HT1080 (cell line): ENCODE measurements at regions not wholly inside any gene's neighbourhood (a gene's known extent, or its start where the extent isn't known, plus 50 kb on each side); places are given as distances from the start of the nearest gene placed in this dataset.

ENCODE experiments used
- DNase-seq: peaks from one replicate; pipeline ENCODE4 v3.0.0-alpha.2; 2015; ENCODE audit warnings: low read depth

DNA sequence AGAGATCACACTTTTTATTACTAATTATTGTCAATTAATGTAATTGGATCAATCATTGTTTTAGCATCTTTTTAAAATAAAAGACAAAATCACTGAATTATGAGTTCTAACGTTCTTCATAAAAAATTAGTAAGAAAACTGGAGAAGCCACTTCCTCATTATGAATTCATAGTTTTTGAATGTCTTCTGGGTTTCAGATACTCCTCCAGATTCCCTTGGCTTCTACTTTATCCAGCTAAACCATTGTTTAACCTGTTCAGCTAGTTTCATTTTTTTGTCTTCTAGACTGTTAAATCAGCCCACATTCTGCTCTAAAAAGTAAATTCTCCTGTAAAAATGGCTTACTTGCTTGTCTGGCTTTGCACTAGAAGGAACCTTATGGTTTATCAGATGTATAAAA is 753.4 kb upstream of the ACVR2A start:
- no peak for DNase-seq

DNA sequence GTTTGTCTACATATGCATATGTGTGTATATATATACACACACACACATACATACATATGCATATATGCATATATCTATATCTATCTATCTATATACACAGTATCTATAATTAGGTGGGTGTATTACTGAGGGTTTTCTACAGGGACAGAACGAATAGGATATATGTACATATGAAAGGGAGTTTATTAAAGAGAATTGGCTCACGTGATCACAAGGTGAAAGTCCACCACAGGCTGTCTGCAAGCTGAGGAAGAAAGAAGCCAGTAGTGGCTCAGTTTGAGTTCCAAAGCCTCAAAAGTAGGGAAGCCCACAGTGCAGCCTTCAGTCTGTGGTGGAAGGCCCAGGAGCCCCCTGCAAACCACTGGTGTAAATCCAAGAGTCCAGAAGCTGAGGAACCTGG is 756.0 kb upstream of the ACVR2A start:
- no peak for DNase-seq

DNA sequence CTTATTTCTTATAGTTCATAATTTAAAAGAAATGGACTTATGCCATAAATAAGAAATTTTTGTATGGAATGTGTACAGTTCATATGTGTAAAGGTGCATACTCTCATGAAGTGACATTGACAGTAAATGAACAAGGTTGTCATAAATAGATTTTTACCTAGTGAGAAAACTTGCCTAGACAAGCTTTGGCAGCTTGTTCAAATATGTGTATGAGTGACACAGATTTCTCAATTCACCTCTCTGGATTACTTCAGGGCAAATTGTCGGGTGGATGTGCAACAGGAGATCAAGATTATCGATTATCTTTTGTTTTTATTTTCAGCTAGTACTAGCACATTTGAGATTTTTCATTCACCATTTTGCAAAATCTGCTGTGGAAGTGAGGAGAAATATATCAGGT is 758.1 kb upstream of the ACVR2A start:
- no peak for DNase-seq

DNA sequence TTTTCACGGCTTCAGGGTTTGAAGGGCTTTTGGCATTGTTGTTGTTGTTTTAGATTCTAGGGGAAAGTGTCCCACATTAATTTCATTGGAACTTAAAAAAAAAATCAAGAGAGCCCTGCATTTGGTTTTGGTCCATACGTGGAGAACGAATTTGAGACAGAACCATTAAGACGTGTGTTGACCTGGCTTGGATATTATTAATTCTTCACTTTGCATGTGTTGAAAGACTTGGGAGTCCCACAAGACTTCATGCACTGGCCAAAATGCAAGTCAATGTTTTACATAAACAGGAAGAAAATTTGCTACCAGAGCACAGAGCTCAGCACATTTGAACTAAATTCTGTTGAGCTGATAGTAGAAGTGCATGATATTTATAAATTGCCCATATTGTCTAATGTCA is 761.2 kb upstream of the ACVR2A start:
- DNase-seq: no peak

DNA sequence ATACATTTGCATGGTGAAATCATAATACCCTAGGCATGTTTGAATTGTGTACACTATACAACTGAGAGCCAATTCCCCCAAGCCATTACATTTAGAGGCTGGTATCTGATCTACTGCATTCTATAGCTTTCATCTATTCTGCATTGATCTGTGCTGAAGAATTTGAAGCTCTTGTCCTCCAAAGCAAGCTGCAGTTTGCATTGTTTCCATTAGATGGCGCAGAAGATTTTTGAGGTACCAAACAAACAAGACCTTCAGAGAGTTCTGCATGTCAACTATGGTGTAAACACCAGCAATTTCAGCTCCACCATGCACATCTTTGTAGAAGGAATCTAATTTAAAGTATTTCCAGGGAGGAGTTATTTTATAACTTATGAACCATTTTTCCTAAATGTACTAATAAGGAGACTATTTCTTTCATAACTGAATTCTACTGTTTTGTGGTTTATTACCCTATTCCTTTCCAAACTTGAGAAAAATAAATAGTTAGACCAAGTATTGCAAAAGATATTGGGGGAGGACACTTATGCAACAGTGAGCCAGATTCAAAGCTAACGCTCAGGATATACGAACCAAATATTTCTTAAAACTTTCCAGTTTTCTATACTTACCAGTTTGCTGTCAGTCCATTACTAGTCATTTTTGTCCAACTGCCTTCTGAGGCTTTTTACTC is 761.8 kb upstream of the ACVR2A start:
- DNase-seq: peak; percentile 46

DNA sequence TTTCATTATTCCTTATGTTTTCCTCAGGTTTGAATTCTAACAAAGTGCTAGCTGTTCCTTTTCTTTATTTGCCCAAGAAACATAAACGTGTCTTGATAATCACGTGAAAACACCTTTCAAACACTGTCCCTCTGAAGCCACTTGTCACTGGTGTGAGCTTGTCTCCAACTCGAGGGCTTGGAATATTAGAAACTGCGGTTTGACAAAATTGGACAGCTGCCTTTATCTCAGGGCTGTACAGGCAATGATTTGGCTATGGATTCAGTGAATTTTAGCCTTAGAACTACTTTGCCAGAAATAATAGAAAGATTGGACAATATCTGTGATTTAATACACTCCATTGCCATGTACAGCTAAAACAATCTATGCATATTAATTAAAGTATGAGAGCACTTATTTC is 763.0 kb upstream of the ACVR2A start:
- no peak for DNase-seq

DNA sequence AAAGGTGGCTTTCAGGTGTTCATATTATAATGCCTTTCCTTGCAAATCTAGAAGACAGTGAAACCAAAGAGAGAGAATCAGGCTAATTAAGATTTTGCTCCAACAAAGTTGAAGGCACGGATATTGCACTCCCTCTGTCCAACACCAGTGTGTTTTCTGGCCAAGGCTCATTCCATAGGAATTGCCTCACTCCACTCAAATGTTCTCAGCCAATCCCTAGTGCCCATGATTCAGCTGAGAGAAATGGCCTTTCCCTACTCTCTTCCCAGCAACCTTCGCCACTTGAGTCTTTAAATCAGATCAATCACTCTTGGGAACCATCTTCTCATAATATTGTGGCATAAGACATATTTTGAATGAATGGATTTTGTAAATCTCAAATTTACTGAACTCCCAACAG is 768.2 kb upstream of the ACVR2A start:
- peak; percentile 37 for DNase-seq

DNA sequence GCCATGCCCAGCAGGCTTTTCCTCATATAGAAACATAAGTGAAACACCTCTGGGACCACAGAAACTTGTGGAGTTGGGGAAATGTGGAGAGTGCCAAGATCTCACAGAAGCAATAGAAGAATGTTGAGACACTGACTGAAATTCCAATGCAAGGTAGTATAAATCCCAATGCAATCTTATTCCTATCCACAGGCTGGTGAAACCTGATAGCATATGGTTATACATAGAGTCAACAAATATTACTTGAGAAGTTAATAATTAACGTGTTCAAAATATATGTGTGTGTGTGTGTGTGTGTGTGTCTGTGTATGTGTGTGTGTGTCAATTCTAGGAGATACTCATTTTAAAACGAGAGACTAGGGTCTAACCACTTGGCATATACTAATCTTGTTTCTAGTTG is 776.8 kb upstream of the ACVR2A start:
- no peak for DNase-seq

DNA sequence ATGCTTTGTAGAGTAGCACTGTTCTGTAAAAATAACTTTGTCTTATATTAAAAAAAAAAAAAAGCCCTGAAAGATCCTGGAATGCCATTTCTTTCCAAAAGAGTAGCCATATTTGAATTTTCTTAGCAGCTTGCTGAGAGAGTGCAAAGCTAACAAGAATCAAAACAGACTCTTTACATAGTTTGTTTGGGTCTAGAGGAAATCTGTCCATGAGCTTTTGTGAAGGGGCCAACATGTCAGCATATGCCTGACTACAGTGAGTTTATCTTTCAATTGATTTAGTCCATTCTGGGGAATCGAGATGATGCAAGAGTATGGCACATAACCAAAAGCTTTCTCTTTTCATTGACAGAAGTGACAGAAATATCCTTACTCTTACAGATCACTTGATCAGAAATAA is 777.7 kb upstream of the ACVR2A start:
- DNase-seq: no peak

DNA sequence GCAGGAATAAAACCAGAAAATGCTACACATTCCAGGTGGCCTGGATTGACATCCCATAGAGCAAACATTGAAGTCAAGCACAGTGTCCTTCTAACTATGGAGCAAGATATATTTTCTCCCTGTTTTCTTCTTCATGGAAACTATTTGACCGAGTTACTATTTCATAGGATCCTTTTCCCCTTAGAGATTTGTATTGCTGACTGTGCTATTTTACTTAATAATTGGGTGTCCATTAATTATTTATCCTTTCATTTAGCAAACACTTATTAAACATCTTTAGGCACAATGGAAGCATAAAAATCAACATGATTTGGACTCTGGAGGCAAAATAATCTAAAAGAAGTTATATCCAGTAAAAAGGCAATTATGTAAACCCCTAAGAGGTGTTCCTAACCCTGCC is 782.8 kb upstream of the ACVR2A start:
- DNase-seq: no peak

DNA sequence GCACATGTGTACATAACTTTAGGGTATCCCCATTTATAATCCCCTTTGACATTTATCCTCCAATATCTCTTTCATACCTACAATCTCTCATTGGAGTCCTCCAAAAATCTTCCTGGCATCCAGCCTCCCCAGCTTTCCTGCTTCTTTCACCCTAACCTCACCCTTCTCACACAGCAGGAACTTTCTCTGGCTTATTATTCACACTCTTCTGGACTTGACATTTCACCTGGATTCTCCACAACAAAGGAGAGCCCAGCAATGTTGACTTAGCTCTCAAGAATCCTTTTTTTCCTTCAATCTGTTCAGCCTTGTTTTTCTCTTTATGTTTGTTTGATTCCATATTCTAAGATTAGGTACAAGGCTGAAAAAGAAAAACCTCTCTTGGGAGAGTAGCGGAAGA is 783.6 kb upstream of the ACVR2A start:
- no peak for DNase-seq

DNA sequence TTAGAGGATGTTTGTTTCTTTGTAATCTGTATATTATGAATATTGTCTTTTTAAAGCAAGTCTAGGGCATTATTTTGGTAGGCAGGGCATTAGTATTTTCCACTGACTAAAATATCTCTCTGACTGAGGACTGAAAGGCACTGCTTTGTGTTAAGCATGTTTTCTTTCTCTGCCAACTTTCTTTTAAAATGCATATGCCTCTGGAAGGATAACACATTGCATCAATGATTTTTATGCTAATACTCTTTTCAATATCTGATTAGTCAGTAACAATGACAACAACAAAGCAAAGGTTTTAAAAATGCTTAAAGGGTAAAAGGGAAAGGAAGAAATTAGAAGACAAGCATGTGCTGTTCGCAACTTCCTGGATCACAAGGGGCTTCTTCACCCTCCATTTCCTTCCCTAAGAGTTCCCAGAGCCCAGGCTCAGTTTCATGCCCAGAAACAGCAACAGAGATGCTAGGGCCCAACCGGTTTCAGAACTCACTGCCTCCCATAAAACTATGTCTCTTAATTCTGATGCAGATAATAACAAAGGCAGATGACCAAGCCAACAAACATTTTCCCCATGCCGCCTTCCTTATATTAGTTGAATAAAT is 786.8 kb upstream of the ACVR2A start:
- no peak for DNase-seq

DNA sequence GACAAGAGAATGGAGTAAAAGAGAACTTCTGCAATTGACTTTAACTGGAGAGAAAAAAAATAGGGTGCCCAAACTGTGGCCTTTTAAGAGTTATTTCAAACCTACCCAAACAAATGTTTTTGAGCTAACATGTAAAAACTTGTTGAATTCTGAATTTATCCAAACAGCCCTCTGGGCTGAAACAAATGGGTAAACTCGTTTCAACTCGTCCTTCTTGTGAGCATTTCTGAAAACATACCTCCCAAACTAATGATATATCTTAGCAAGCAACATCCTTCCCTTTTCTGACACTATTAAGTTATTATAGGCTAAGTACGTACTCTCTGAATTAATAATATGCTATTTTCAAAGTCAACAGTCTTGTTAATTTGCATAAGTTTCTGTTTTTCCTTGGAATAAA is 793.0 kb upstream of the ACVR2A start:
- no peak for DNase-seq

DNA sequence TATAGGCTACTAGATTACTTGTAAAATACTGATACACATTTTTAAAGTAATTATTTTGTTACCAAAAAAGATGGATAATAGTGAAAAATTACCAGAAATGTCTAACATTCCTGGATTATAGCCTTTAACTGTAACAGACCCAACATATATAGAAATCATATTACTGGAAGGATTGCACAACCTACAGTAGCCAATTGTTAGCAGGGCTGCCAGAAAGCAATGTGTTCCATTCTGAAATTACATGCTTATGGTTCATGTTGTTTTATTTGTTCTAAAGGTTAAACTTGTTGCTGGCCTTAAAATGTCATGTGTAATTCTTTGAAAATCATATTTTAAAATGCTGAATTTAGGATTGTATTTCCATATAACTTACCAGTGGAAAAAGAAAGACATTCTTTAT is 793.6 kb upstream of the ACVR2A start:
- no peak for DNase-seq

DNA sequence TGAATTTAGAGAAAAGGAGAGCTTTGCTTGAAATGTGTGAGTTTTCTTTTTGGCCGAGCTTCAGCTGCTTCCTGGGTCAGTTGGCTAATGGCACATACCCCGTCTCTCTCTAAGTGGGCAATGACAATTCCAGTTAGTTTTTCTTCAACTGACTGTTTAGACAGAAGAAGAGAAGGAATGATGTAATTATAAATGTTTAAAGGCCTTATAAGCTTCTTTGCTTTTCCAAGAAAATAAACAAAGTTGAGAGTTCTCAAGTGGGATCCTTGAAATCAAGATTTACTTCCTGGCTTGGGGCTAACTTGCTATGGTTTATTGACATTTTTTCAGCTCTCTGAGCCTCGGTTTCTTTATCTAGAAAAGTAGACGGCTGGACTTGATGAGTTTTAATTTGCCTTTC is 794.9 kb upstream of the ACVR2A start:
- no peak for DNase-seq

DNA sequence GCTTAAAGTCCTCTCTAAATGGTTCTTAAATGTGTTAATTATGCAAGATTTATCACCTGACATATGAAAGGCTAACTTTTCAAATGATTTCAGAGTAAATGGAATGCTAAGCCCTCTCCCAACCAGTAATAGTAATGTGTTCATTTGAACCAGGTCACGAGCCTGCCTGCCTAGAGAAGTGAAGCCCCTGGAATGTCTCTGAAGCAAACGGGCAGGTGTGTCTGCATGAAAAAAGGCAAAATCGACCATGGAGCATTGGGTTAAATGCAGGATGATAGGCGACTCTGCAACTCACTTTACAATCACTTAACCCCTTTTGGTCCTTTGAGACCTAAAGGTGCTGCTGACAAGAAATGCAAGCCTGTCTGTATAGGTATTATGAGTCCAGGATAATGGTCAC is 798.4 kb upstream of the ACVR2A start:
- no peak for DNase-seq

DNA sequence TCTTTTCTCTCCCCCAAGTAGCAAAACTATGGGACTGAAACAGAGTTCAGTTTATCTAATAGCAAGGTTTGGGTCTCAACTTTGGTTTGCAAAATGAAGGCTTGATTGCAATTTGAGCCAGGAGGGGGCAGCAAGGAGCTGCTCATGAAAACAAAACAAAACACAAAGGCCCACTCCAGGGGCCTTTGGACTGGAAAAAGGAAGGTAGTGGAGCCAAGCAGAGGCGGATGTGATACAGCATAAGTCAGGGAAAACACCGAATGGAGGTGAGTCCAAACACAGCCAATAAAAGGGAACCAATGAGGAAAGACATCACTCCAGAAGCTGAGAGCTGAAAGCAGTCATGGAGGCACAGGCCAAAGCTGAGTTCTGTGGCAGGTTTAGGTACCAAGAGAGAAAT is 799.7 kb upstream of the ACVR2A start:
- DNase-seq: peak; percentile 73

DNA sequence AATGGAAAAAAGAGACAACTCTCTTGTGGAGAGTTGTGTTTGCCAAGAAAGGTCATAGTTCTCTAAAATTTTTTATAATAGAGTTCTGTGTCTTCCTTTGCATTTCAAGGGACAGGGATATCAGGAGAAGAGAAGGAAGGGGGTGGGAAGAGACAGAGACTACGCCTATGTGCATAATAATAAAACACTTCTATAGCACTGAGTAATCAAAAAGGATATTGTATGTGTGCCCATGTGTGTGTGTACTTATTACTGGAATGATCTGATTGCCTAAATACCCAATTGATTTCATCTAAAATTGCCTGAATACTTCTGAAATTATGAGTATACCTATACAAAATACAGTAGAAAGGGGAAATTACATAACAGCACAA is 803.7 kb upstream of the ACVR2A start:
- DNase-seq: no peak

DNA sequence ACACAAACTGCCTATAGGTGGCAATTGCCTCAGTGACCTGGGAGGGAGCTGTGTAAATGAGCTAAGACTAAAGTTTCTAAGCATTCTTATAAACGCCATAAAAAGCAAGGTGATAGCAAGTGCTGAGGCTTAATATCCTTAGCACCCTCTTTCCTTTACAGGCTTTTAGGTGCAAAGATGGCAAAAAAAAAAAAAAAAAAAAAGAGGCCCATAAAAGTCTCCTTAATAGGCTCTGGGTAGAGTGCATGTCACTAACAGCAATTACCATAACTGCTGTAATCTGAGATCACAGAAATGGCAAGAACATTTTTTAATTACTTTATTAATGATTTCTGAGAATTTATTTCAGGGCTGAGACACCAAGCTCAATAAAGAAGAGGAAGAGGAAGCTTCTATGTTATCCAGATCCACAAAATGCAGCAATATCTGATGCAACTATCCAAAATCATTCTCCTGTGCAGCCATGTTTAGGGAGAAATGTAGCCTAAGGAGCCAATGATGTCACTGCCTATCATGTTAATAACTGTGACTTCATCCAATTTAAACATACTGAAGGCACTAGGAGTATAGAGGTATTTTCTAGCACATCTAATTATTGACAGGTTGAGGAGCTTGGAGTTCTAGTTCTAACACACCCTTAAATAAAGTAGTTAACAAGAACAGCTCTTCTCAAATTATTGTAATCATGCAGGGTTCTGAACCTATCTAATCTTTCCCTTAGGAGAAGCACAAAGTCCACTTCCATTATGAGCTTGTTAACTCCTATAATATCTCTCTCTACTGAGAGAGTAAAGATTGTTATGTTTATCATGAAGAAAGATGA is 804.3 kb upstream of the ACVR2A start:
- no peak for DNase-seq

DNA sequence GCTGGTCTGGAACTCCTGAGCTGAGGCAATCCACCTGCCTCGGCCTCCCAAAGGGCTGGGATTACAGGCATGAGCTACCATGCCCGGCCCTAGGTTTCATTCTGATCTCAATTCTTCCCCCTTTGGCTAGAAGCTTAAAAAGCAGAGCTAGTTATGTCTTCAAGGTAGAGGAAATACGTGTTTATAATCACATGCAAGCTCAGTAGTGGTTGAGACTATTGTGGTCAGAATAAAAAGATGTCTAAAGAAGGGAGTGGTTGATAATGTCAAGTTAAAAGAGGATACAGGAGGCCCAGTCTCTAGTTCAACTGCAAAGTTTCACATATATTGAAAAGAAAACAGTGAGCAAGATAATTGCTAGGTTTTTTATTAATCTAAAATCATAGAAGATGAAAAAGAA is 807.8 kb upstream of the ACVR2A start:
- DNase-seq: no peak

DNA sequence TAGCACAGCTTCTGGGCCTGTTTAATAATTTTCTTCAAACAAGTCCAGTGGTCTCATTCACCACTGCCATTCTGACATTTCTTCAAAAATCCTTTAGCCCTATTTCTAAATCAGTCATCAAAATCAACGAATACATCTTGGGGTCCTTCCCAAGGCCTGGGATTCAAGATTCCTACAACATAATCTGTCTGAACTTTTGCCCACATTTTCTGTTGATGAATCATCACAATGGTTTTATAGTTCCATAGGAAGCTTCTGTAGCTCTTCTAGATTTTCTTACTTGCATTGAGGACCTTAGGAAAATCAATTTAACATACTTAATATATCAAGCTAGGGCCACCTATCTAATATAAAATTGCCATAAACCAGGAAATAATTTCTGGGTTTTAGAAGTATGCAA is 811.8 kb upstream of the ACVR2A start:
- DNase-seq: peak; percentile 64

DNA sequence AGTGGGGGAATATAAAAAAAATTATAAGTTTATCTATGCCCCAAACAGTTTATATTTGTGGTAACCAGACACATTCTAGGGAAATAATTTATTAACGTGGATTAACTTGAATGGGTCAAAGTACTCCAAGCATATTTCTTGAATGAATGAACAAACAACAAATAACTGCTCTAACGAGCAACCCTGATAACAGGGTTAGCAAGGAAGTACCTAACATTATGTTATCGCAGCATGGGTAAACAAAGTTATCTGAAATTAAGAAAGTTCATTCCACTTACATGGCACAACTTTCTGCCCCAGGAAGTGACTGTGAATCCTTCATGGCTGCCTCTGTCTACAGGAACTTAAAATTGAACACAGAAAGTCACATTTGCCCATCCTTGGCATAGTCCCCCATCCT is 812.9 kb upstream of the ACVR2A start:
- DNase-seq: no peak
